SK-N-SH treated with all-trans-retinoic acid at 6 μM for 48 hours (cell line): ENCODE measurements at regions not wholly inside any gene's neighbourhood (a gene's known extent, or its start where the extent isn't known, plus 50 kb on each side); places are given as distances from the start of the nearest gene placed in this dataset.

Experiments used
- ATAC-seq: fragments of 200-7000 bp; cut with Tn5 transposase; 3 replicates; pipeline ENCODE4 v1.9.1; 2020; ENCODE audit warnings: mild to moderate bottlenecking, moderate library complexity
- ARNTL ChIP-seq: fragments of 450-650 bp; formaldehyde crosslinking; IDR thresholded peaks from 2 replicates; pipeline ENCODE4 v1.5.0; 2020; ENCODE audit warnings: low read depth, mild to moderate bottlenecking, moderate library complexity, borderline replicate concordance
- BACH2 ChIP-seq: fragments of 250-450 bp; sonication (Bioruptor Pico); IDR thresholded peaks from 2 replicates; pipeline ENCODE4 v1.9.0; 2021; ENCODE audit warnings: mild to moderate bottlenecking, borderline replicate concordance
- CSDC2 ChIP-seq: fragments of 250-450 bp; sonication (Bioruptor Pico); IDR thresholded peaks from 2 replicates; pipeline ENCODE4 v1.5.0; 2020; ENCODE audit warnings: mild to moderate bottlenecking, moderate library complexity
- ESRRG ChIP-seq: fragments of 250-450 bp; sonication (Bioruptor Pico); IDR thresholded peaks from 2 replicates; pipeline ENCODE4 v1.6.1; 2021; ENCODE audit warnings: mild to moderate bottlenecking
- GLIS3 ChIP-seq: fragments of 250-450 bp; sonication (Bioruptor Pico); IDR thresholded peaks from 2 replicates; pipeline ENCODE4 v1.5.0; 2020; ENCODE audit warnings: mild to moderate bottlenecking, moderate library complexity
- ISL1 ChIP-seq: fragments of 250-450 bp; sonication (Bioruptor Pico); IDR thresholded peaks from 2 replicates; pipeline ENCODE4 v2.1.2; 2022; ENCODE audit warnings: mild to moderate bottlenecking, moderate library complexity
- OSR1 ChIP-seq: fragments of 250-450 bp; sonication (Bioruptor Pico); IDR thresholded peaks from 2 replicates; pipeline ENCODE4 v1.8.0; 2022; ENCODE audit warnings: moderate library complexity, mild to moderate bottlenecking, inconsistent platforms
- RARB ChIP-seq: fragments of 250-450 bp; sonication (Bioruptor Pico); IDR thresholded peaks from 2 replicates; pipeline ENCODE4 v1.8.0; 2021; ENCODE audit warnings: mild to moderate bottlenecking, moderate library complexity
- SNAI2 ChIP-seq: fragments of 250-450 bp; sonication (Bioruptor Pico); IDR thresholded peaks from 2 replicates; pipeline ENCODE4 v1.5.0; 2020; ENCODE audit warnings: mild to moderate bottlenecking, moderate library complexity
- TCF4 ChIP-seq: fragments of 250-450 bp; sonication (Bioruptor Pico); IDR thresholded peaks from 2 replicates; pipeline ENCODE4 v1.8.0; 2021; ENCODE audit warnings: mild to moderate bottlenecking, moderate library complexity, borderline replicate concordance
- TOX ChIP-seq: fragments of 250-450 bp; sonication (Bioruptor Pico); IDR thresholded peaks from 2 replicates; pipeline ENCODE4 v1.8.0; 2021; ENCODE audit warnings: mild to moderate bottlenecking, moderate library complexity, borderline replicate concordance
- ZC3H10 ChIP-seq: fragments of 250-450 bp; sonication (Bioruptor Pico); IDR thresholded peaks from 2 replicates; pipeline ENCODE4 v1.5.1; 2021; ENCODE audit warnings: mild to moderate bottlenecking, moderate library complexity
- ZFP3 ChIP-seq: fragments of 250-450 bp; sonication (Bioruptor Pico); IDR thresholded peaks from 2 replicates; pipeline ENCODE4 v1.5.0; 2020; ENCODE audit warnings: mild to moderate bottlenecking, moderate library complexity
- ZFP30 ChIP-seq: fragments of 450-650 bp; formaldehyde crosslinking; IDR thresholded peaks from 2 replicates; pipeline ENCODE4 v1.5.0; 2022; ENCODE audit warnings: mild to moderate bottlenecking, moderate library complexity
- ZNF565 ChIP-seq: fragments of 450-650 bp; formaldehyde crosslinking; conservative IDR thresholded peaks from 2 replicates; pipeline ENCODE4 v1.5.0; 2020; ENCODE audit warnings: low read depth, mild to moderate bottlenecking, moderate library complexity
- ZNF70 ChIP-seq: fragments of 450-650 bp; formaldehyde crosslinking; IDR thresholded peaks from 2 replicates; pipeline ENCODE4 v1.5.0; 2020; ENCODE audit warnings: mild to moderate bottlenecking, moderate library complexity
- ZNF8 ChIP-seq: fragments of 450-650 bp; formaldehyde crosslinking; IDR thresholded peaks from 2 replicates; pipeline ENCODE4 v1.5.0; 2020; ENCODE audit warnings: mild to moderate bottlenecking, moderate library complexity
- TF ChIP-seq, protein P1 (sequence below): fragments of 250-450 bp; sonication (Bioruptor Pico); IDR thresholded peaks from 2 replicates; pipeline ENCODE4 v1.8.0; 2020; ENCODE audit warnings: mild to moderate bottlenecking, moderate library complexity, borderline replicate concordance
- TF ChIP-seq, protein P2 (sequence below): fragments of 250-450 bp; sonication (Bioruptor Pico); IDR thresholded peaks from 2 replicates; pipeline ENCODE4 v1.5.1; 2020; ENCODE audit warnings: low read depth, mild to moderate bottlenecking, moderate library complexity
- TF ChIP-seq, protein P3 (sequence below): fragments of 250-450 bp; sonication (Bioruptor Pico); IDR thresholded peaks from 2 replicates; pipeline ENCODE4 v1.5.0; 2020; ENCODE audit warnings: mild to moderate bottlenecking, moderate library complexity
- TF ChIP-seq, protein P4 (sequence below): fragments of 250-450 bp; sonication (Bioruptor Pico); IDR thresholded peaks from 2 replicates; pipeline ENCODE4 v1.5.1; 2021; ENCODE audit warnings: mild to moderate bottlenecking, moderate library complexity
- TF ChIP-seq, protein P5 (sequence below): fragments of 250-450 bp; sonication (Bioruptor Pico); IDR thresholded peaks from 2 replicates; pipeline ENCODE4 v1.8.0; 2021; ENCODE audit warnings: low read depth, mild to moderate bottlenecking, moderate library complexity, borderline replicate concordance

DNA sequence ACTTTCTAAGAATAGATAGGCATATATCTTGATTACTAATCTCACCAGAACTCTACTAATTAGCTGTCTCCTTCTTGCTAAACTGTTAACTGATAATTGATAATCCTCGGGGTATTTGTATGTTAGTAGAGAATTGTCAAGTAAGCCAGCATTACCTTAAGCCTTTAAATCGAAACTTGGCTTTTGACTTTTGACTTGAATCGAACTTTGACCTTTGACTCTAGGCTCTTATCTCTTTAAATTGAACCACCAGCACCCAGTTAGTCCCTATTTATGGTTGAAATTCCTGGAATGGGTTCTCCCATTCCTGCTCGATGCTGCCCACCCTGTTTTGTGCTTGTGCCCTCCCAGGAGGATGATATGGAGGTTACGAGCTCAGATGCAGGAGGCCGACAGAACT, 244.4 kb downstream of the TGFB2 start:
- TF ChIP-seq BACH2 (CRISPR knock-in tag), result no peak
- no peak for TF ChIP-seq GLIS3 (CRISPR knock-in tag)
- no peak for TF ChIP-seq TOX (CRISPR knock-in tag)
- TF ChIP-seq SNAI2, result no peak
- no peak for TF ChIP-seq ESRRG (CRISPR knock-in tag)
- TF ChIP-seq TCF4 (CRISPR knock-in tag), result no peak
- TF ChIP-seq RARB (CRISPR knock-in tag), result no peak
- TF ChIP-seq, protein P1, sequence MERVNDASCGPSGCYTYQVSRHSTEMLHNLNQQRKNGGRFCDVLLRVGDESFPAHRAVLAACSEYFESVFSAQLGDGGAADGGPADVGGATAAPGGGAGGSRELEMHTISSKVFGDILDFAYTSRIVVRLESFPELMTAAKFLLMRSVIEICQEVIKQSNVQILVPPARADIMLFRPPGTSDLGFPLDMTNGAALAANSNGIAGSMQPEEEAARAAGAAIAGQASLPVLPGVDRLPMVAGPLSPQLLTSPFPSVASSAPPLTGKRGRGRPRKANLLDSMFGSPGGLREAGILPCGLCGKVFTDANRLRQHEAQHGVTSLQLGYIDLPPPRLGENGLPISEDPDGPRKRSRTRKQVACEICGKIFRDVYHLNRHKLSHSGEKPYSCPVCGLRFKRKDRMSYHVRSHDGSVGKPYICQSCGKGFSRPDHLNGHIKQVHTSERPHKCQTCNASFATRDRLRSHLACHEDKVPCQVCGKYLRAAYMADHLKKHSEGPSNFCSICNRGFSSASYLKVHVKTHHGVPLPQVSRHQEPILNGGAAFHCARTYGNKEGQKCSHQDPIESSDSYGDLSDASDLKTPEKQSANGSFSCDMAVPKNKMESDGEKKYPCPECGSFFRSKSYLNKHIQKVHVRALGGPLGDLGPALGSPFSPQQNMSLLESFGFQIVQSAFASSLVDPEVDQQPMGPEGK (CRISPR knock-in tag), result no peak
- no peak for TF ChIP-seq ZNF70 (CRISPR knock-in tag)
- TF ChIP-seq, protein P2, sequence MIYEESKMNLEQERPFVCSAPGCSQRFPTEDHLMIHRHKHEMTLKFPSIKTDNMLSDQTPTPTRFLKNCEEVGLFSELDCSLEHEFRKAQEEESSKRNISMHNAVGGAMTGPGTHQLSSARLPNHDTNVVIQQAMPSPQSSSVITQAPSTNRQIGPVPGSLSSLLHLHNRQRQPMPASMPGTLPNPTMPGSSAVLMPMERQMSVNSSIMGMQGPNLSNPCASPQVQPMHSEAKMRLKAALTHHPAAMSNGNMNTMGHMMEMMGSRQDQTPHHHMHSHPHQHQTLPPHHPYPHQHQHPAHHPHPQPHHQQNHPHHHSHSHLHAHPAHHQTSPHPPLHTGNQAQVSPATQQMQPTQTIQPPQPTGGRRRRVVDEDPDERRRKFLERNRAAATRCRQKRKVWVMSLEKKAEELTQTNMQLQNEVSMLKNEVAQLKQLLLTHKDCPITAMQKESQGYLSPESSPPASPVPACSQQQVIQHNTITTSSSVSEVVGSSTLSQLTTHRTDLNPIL, result no peak
- TF ChIP-seq ZNF8 (CRISPR knock-in tag), result no peak
- no peak for TF ChIP-seq ZFP30 (CRISPR knock-in tag)
- TF ChIP-seq, protein P3, sequence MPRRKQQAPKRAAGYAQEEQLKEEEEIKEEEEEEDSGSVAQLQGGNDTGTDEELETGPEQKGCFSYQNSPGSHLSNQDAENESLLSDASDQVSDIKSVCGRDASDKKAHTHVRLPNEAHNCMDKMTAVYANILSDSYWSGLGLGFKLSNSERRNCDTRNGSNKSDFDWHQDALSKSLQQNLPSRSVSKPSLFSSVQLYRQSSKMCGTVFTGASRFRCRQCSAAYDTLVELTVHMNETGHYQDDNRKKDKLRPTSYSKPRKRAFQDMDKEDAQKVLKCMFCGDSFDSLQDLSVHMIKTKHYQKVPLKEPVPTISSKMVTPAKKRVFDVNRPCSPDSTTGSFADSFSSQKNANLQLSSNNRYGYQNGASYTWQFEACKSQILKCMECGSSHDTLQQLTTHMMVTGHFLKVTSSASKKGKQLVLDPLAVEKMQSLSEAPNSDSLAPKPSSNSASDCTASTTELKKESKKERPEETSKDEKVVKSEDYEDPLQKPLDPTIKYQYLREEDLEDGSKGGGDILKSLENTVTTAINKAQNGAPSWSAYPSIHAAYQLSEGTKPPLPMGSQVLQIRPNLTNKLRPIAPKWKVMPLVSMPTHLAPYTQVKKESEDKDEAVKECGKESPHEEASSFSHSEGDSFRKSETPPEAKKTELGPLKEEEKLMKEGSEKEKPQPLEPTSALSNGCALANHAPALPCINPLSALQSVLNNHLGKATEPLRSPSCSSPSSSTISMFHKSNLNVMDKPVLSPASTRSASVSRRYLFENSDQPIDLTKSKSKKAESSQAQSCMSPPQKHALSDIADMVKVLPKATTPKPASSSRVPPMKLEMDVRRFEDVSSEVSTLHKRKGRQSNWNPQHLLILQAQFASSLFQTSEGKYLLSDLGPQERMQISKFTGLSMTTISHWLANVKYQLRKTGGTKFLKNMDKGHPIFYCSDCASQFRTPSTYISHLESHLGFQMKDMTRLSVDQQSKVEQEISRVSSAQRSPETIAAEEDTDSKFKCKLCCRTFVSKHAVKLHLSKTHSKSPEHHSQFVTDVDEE (CRISPR knock-in tag), result no peak
- TF ChIP-seq, protein P4, sequence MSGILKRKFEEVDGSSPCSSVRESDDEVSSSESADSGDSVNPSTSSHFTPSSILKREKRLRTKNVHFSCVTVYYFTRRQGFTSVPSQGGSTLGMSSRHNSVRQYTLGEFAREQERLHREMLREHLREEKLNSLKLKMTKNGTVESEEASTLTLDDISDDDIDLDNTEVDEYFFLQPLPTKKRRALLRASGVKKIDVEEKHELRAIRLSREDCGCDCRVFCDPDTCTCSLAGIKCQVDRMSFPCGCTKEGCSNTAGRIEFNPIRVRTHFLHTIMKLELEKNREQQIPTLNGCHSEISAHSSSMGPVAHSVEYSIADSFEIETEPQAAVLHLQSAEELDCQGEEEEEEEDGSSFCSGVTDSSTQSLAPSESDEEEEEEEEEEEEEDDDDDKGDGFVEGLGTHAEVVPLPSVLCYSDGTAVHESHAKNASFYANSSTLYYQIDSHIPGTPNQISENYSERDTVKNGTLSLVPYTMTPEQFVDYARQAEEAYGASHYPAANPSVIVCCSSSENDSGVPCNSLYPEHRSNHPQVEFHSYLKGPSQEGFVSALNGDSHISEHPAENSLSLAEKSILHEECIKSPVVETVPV (CRISPR knock-in tag), result no peak
- TF ChIP-seq ZC3H10 (CRISPR knock-in tag), result no peak
- no peak for TF ChIP-seq ZNF565 (CRISPR knock-in tag)
- no peak for TF ChIP-seq ISL1 (CRISPR knock-in tag)
- TF ChIP-seq OSR1 (CRISPR knock-in tag), result no peak
- TF ChIP-seq ARNTL (CRISPR knock-in tag), result no peak
- TF ChIP-seq, all 23 proteins: peak for 0
- no peak for ATAC-seq

DNA sequence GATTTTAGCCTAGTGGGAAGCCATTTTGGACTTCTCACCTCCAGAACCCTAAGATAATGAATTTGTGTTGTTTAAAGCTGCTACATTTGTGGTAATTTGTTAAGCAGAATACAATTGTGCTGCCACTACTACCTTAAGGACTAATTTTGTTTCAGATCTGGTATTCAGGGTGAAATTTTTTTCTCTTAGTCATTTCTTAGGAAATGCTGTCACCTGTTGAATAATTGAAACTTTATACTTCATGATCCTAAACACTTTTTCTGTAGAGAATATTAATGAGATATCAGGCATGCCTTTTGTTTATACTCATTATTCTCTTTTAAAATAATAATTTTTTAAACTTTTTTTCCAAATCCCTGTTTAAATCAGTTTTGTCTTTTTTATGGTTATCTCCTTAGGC, 246.8 kb downstream of the TGFB2 start:
- ATAC-seq, result no peak
- TF ChIP-seq OSR1 (CRISPR knock-in tag) (no peak), BACH2 (CRISPR knock-in tag) (no peak), TCF4 (CRISPR knock-in tag) (no peak), ZC3H10 (CRISPR knock-in tag) (no peak), GLIS3 (CRISPR knock-in tag) (no peak)
- TF ChIP-seq, protein P5, sequence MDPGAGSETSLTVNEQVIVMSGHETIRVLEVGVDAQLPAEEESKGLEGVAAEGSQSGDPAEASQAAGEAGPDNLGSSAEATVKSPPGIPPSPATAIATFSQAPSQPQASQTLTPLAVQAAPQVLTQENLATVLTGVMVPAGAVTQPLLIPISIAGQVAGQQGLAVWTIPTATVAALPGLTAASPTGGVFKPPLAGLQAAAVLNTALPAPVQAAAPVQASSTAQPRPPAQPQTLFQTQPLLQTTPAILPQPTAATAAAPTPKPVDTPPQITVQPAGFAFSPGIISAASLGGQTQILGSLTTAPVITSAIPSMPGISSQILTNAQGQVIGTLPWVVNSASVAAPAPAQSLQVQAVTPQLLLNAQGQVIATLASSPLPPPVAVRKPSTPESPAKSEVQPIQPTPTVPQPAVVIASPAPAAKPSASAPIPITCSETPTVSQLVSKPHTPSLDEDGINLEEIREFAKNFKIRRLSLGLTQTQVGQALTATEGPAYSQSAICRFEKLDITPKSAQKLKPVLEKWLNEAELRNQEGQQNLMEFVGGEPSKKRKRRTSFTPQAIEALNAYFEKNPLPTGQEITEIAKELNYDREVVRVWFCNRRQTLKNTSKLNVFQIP (CRISPR knock-in tag), result no peak

DNA sequence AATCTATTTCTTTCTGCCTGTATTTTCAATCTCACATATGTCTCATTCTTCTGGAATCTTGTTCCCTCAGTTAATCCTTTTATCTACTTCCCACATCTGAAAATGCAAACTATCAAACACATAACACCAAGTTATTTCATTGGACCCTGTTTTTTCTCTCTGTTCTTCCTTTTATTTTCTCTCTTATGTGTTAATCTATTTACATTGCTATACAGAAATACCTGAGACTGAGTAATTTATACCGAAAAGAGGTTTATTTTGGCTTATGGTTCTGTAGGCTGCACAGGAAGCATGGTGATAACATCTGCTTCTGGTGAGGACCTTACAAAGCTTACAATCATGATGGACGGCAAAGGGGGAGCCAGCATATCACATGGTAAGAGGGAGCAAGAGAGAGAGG, 247.6 kb downstream of the TGFB2 start:
- ATAC-seq, result peak; percentile 65
- no peak for TF ChIP-seq ZNF70 (CRISPR knock-in tag)
- TF ChIP-seq, protein P4 (CRISPR knock-in tag), result no peak
- peak; percentile 58; the same call in 1 of the 2 replicates for TF ChIP-seq ISL1 (CRISPR knock-in tag)
- no peak for TF ChIP-seq CSDC2 (CRISPR knock-in tag)
- no peak for TF ChIP-seq RARB (CRISPR knock-in tag)
- no peak for TF ChIP-seq ZNF8 (CRISPR knock-in tag)
- TF ChIP-seq ZFP3 (CRISPR knock-in tag), result no peak
- TF ChIP-seq, protein P5 (CRISPR knock-in tag), result 0 out of 2 replicates have a peak, but pooled peaks have one; percentile 74
- TF ChIP-seq, protein P1 (CRISPR knock-in tag), result no peak
